H1 (cell line): ENCODE measurements at regions not wholly inside any gene's neighbourhood (a gene's known extent, or its start where the extent isn't known, plus 50 kb on each side); places are given as distances from the start of the nearest gene placed in this dataset.

Experiments used
- EP300 ChIP-seq, 2 experiments: IDR thresholded peaks; 1 replicate in 1 of 2; 2 replicates in 1 of 2; pipeline ENCODE4 v1.6.1; 2011 to 2012; ENCODE audit warnings: low read depth in 2 of 2, low read length in 2 of 2, mild to moderate bottlenecking in 2 of 2, borderline replicate concordance in 1 of 2, inconsistent platforms in 1 of 2, moderate library complexity in 1 of 2
- EZH2 ChIP-seq: fragments of 200-600 bp; sonication (generic); IDR thresholded peaks from 2 replicates; pipeline ENCODE4 v1.7.1; 2012; ENCODE audit warnings: low read depth, mild to moderate bottlenecking, moderate library complexity, low read length, inconsistent platforms; ENCODE audit not compliant: severe bottlenecking
- POLR2A ChIP-seq, 2 experiments: IDR thresholded peaks; 1 replicate in 1 of 2; 2 replicates in 1 of 2; pipeline ENCODE4 v1.6.1; 2011; ENCODE audit warnings: low read depth in 2 of 2, low read length in 2 of 2, mild to moderate bottlenecking in 2 of 2; ENCODE audit errors: control extremely low read depth in 1 of 2
- POLR2AphosphoS5 ChIP-seq: IDR thresholded peaks from 2 replicates; pipeline ENCODE4 v1.6.1; 2011; ENCODE audit warnings: low read depth, low read length
- SIX5 ChIP-seq: IDR thresholded peaks from 2 replicates; pipeline ENCODE4 v1.6.1; 2011; ENCODE audit warnings: mild to moderate bottlenecking, low read depth, low read length
- SUZ12 ChIP-seq: fragments of 200-600 bp; sonication (generic); IDR thresholded peaks from 2 replicates; pipeline ENCODE4 v1.6.1; 2012; ENCODE audit warnings: mild to moderate bottlenecking, inconsistent platforms, low read length, moderate library complexity, mixed read lengths
- TF ChIP-seq, protein P1 (sequence below): IDR thresholded peaks from 2 replicates; pipeline ENCODE4 v1.6.1; 2012; ENCODE audit warnings: inconsistent platforms
- TF ChIP-seq, protein P2 (sequence below), 3 experiments: IDR thresholded peaks; 1 replicate in 2 of 3; 2 replicates in 1 of 3; pipeline versions ENCODE4 v1.5.1 to v1.6.1; 2011; ENCODE audit warnings: low read length in 3 of 3, mild to moderate bottlenecking in 3 of 3, inconsistent platforms in 2 of 3, low read depth in 1 of 3, moderate library complexity in 1 of 3; ENCODE audit not compliant: insufficient read depth in 1 of 3; ENCODE audit errors: control extremely low read depth in 1 of 3

DNA sequence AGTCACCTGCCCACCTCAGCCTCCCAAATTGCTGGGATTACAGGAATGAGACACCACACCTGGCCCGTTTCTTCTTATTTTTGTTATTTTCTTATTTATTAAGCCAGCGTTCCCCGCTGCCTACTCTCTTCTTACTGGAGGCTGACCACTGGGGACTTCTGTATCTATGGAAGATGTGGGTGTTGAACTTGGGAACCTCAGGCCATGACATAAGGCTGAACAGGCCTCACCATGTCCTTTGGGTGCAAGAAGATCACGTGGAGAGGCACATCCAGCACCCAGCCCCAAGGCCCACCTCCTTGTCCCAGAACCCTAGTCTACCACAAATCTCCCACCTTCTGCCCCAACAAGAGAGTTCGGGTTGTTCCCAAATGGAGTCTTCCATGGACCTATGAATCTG lies 59.4 kb upstream of the NEK6 start:
- TF ChIP-seq EZH2: no peak
- no peak for TF ChIP-seq POLR2AphosphoS5
- no peak for TF ChIP-seq EP300 (IDR thresholded peaks at IDR 0.05; ENCODE audit: borderline replicate concordance in 1 of 2, low read depth in 2 of 2, low read length in 2 of 2)
- TF ChIP-seq SUZ12: no peak
- no peak for TF ChIP-seq POLR2A (IDR thresholded peaks at IDR 0.05; ENCODE audit: control extremely low read depth in 1 of 2, low read depth in 2 of 2, low read length in 2 of 2)
- TF ChIP-seq SIX5: no peak
- TF ChIP-seq, protein P1, sequence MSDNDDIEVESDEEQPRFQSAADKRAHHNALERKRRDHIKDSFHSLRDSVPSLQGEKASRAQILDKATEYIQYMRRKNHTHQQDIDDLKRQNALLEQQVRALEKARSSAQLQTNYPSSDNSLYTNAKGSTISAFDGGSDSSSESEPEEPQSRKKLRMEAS: no peak
- TF ChIP-seq, protein P2, sequence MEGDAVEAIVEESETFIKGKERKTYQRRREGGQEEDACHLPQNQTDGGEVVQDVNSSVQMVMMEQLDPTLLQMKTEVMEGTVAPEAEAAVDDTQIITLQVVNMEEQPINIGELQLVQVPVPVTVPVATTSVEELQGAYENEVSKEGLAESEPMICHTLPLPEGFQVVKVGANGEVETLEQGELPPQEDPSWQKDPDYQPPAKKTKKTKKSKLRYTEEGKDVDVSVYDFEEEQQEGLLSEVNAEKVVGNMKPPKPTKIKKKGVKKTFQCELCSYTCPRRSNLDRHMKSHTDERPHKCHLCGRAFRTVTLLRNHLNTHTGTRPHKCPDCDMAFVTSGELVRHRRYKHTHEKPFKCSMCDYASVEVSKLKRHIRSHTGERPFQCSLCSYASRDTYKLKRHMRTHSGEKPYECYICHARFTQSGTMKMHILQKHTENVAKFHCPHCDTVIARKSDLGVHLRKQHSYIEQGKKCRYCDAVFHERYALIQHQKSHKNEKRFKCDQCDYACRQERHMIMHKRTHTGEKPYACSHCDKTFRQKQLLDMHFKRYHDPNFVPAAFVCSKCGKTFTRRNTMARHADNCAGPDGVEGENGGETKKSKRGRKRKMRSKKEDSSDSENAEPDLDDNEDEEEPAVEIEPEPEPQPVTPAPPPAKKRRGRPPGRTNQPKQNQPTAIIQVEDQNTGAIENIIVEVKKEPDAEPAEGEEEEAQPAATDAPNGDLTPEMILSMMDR (IDR thresholded peaks at IDR 0.05; ENCODE audit: control extremely low read depth in 1 of 3, insufficient read depth in 1 of 3, low read depth in 1 of 3, low read length in 3 of 3): no peak
